ENCODE measurements at regions not wholly inside any gene's neighbourhood (a gene's known extent, or its start where the extent isn't known, plus 50 kb on each side); places are given as distances from the start of the nearest gene placed in this dataset.

GRCh38 chr3:109480014-109480413, 142.7 kb upstream of the DPPA4 start:
- WGBS, 4 donors, result 22 to 67% (median 58%) methylated on average over 1 of the region's 1 CpG

DNA sequence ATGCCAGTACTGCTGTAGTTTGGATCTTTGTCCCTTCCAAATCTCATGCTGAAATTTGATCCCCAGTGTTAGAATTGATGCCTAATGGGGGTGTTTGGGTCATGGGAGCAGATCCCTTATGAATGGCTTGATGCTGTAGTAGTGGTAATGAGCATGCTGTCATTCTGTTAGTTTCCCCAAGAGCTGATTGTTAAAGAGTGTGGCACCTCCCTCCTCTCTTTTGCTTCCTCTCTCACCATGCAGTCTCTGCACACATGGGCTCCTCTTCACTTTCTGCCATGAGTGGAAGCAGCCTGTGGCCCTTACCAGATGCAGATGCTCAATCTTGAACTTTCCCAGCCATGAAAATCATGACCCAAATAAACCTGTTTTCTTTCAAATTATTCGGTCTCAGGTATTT, 141.3 kb upstream of the DPPA4 start:
- Histone ChIP-seq H3K4me3 (no peak overlapping the region), H3K9me3 (peaks cover 0 to 9% (median 0%) of the 10 kb centered on the region in 12 donors), H3K27me3 (no peaks in the 10 kb centered on the region), H3K4me1 (no peaks in the 10 kb centered on the region), H3K27ac (no peak overlapping the region), H3K36me3 (no peaks in the 10 kb centered on the region)
- DNase-seq (no peak), ATAC-seq (no peak)
- TF ChIP-seq CTCF (IDR thresholded peaks at IDR 0.05) (no peak), POLR2A (IDR thresholded peaks at IDR 0.05) (no peak)
- WGBS, 4 donors, result 82 to 90% (median 85%) methylated on average over 1 of the region's 1 CpG
- intact Hi-C loops (cut with DNase I), result no loop called here

More at GRCh38 chr3:109480014-109480413, 142.7 kb upstream of the DPPA4 start:
- intact Hi-C loops (cut with DNase I), result no loop called here
- H3K36me3 ChIP-seq, result no peaks in the 10 kb centered on the region
- no peaks in the 10 kb centered on the region for H3K4me1 ChIP-seq
- H3K9me3 ChIP-seq, result peaks cover 0 to 9% (median 0%) of the 10 kb centered on the region in 12 donors
- no peak overlapping the region for H3K4me3 ChIP-seq
- TF ChIP-seq POLR2A (IDR thresholded peaks at IDR 0.05) (no peak), CTCF (IDR thresholded peaks at IDR 0.05) (no peak)
- H3K27me3 ChIP-seq, result no peaks in the 10 kb centered on the region
- no peak for ATAC-seq
- no peak overlapping the region for H3K27ac ChIP-seq
- no peak for DNase-seq

- WGBS, 4 donors, result 48 to 56% (median 51%) methylated on average over 3 of the region's 3 CpGs
- DNase-seq (no peak), ATAC-seq (no peak)
- no peaks in the 10 kb centered on the region for H3K36me3 ChIP-seq
- peaks cover 0 to 14% (median 0%) of the 10 kb centered on the region in 12 donors for H3K9me3 ChIP-seq
- no peaks in the 10 kb centered on the region for H3K27me3 ChIP-seq
- no peaks in the 10 kb centered on the region for H3K4me1 ChIP-seq
- TF ChIP-seq CTCF (IDR thresholded peaks at IDR 0.05) (no peak), POLR2A (IDR thresholded peaks at IDR 0.05) (no peak)
- H3K27ac ChIP-seq, result no peak overlapping the region
- intact Hi-C loops (cut with DNase I), result no loop called here
- H3K4me3 ChIP-seq, result no peak overlapping the region
Observed at GRCh38 chr3:109460961-109461360, 123.6 kb upstream of the DPPA4 start.

GRCh38 chr3:109445210-109445609, 107.9 kb upstream of the DPPA4 start:
- Histone ChIP-seq H3K27ac (no peak overlapping the region), H3K4me1 (no peaks in the 10 kb centered on the region), H3K27me3 (no peaks in the 10 kb centered on the region), H3K4me3 (no peak overlapping the region), H3K36me3 (no peaks in the 10 kb centered on the region), H3K9me3 (peaks cover 0 to 40% (median 12%) of the 10 kb centered on the region in 12 donors)
- no peak for TF ChIP-seq POLR2A (IDR thresholded peaks at IDR 0.05)
- no peak for TF ChIP-seq CTCF (IDR thresholded peaks at IDR 0.05)
- no peak for ATAC-seq
- intact Hi-C loops (cut with DNase I), result no loop called here
- no peak for DNase-seq
- WGBS, 4 donors, result 69 to 85% (median 74%) methylated on average over 3 of the region's 3 CpGs
